Prostate gland (tissue), 2 donors: ENCODE measurements at regions not wholly inside any gene's neighbourhood (a gene's known extent, or its start where the extent isn't known, plus 50 kb on each side); places are given as distances from the start of the nearest gene placed in this dataset.

Experiments
- DNase-seq: peaks from one replicate; pipeline ENCODE4 v3.0.0-alpha.2; 2019; ENCODE audit warnings: low spot score
- H3K27ac ChIP-seq, 2 donors: fragments of 200-600 bp; sonication (generic); 2 replicates each; pipeline ENCODE4 v1.5.1; 2017 to 2019
- H3K27me3 ChIP-seq: fragments of 200-600 bp; sonication (generic); replicated peaks from 2 replicates; pipeline ENCODE4 v1.5.1; 2019; ENCODE audit not compliant: insufficient read depth
- H3K36me3 ChIP-seq, 2 donors: fragments of 200-600 bp; sonication (generic); 1 replicate in 1 of 2; 2 replicates in 1 of 2; pipeline versions ENCODE4 v1.5.1 to v1.8.1; 2017 to 2019
- H3K4me1 ChIP-seq: fragments of 200-600 bp; sonication (generic); replicated peaks from 2 replicates; pipeline ENCODE4 v1.5.1; 2019
- H3K4me3 ChIP-seq, 2 donors: fragments of 200-600 bp; sonication (generic); 2 replicates each; pipeline ENCODE4 v1.5.1; 2017 to 2019
- H3K9me3 ChIP-seq: fragments of 200-600 bp; sonication (generic); 2 replicates; pipeline ENCODE4 v1.5.1; 2017
- CTCF ChIP-seq, 4 experiments: fragments of 200-600 bp in 2 of 4; fragments of 450-650 bp in 2 of 4; sonication (generic) in 2 of 4; IDR thresholded peaks; 1 replicate in 3 of 4; 2 replicates in 1 of 4; pipeline ENCODE4 v1.5.1; 2016 to 2019; ENCODE audit warnings: antibody characterized with exemption in 4 of 4, mild to moderate bottlenecking in 2 of 4, moderate library complexity in 2 of 4
- POLR2A ChIP-seq: fragments of 450-650 bp; IDR thresholded peaks from one replicate; pipeline ENCODE4 v1.6.1; 2016; ENCODE audit warnings: antibody characterized with exemption, mild to moderate bottlenecking
- POLR2AphosphoS5 ChIP-seq: sonication (generic); formaldehyde crosslinking; IDR thresholded peaks from one replicate; pipeline ENCODE4 v1.6.1; 2017; ENCODE audit warnings: antibody characterized with exemption
- whole genome bisulfite sequencing: methylation state at CpG from one replicate; pipeline ENCODE4 v1.1.5; 2018; 5-methylcytosine and 5-hydroxymethylcytosine counted together
- intact Hi-C: fragments of 100-400 bp; cut with DNase I; formaldehyde crosslinking; loops from one replicate; pipeline ENCODE4 v1.14.2; 2022

GRCh38 chr6:92848459-92848858, 570.9 kb downstream of the EPHA7 start:
- intact Hi-C loops: no loop called here
- Histone ChIP-seq H3K27me3 (no peaks in the 10 kb centered on the region), H3K36me3 (no peaks in the 10 kb centered on the region), H3K9me3 (no peaks in the 10 kb centered on the region), H3K4me1 (no peaks in the 10 kb centered on the region), H3K27ac (no peak overlapping the region), H3K4me3 (no peak overlapping the region)
- TF ChIP-seq POLR2A: no peak
- TF ChIP-seq CTCF (IDR thresholded peaks at IDR 0.05): no peak
- TF ChIP-seq POLR2AphosphoS5: no peak
- no peak for DNase-seq
- 94% methylated on average over 4 of the region's 4 CpGs for WGBS

- DNase-seq: no peak
- TF ChIP-seq POLR2AphosphoS5: no peak
- TF ChIP-seq CTCF (IDR thresholded peaks at IDR 0.05): no peak
- no peak for TF ChIP-seq POLR2A
- H3K27ac ChIP-seq: no peak overlapping the region
- intact Hi-C loops: no loop called here
- no peaks in the 10 kb centered on the region for H3K4me1 ChIP-seq
- H3K9me3 ChIP-seq: no peaks in the 10 kb centered on the region
- no peak overlapping the region for H3K4me3 ChIP-seq
- H3K36me3 ChIP-seq: no peaks in the 10 kb centered on the region
- H3K27me3 ChIP-seq: no peaks in the 10 kb centered on the region
Observed at GRCh38 chr6:92847988-92848387, 571.4 kb downstream of the EPHA7 start.

- H3K9me3 ChIP-seq: no peaks in the 10 kb centered on the region
- H3K4me3 ChIP-seq: no peak overlapping the region
- WGBS: 80% methylated on average over 4 of the region's 4 CpGs
- no peaks in the 10 kb centered on the region for H3K36me3 ChIP-seq
- no peak for TF ChIP-seq POLR2AphosphoS5
- TF ChIP-seq POLR2A: no peak
- no peak for TF ChIP-seq CTCF (IDR thresholded peaks at IDR 0.05)
- DNase-seq: no peak
- H3K27ac ChIP-seq: no peak overlapping the region
- intact Hi-C loops: no loop called here
- H3K27me3 ChIP-seq: no peaks in the 10 kb centered on the region
- no peaks in the 10 kb centered on the region for H3K4me1 ChIP-seq
Observed at GRCh38 chr6:92840246-92840930, 579.0 kb downstream of the EPHA7 start.

- no peaks in the 10 kb centered on the region for H3K36me3 ChIP-seq
- TF ChIP-seq CTCF (IDR thresholded peaks at IDR 0.05): no peak
- no peak for TF ChIP-seq POLR2A
- no peak for TF ChIP-seq POLR2AphosphoS5
- intact Hi-C loops: no loop called here
- WGBS: 96% methylated on average over 1 of the region's 1 CpG
- H3K9me3 ChIP-seq: no peaks in the 10 kb centered on the region
- no peak overlapping the region for H3K27ac ChIP-seq
- no peak overlapping the region for H3K4me3 ChIP-seq
- H3K4me1 ChIP-seq: no peaks in the 10 kb centered on the region
- H3K27me3 ChIP-seq: no peaks in the 10 kb centered on the region
- no peak for DNase-seq
Observed at GRCh38 chr6:92828788-92829187, 590.6 kb downstream of the EPHA7 start.

GRCh38 chr6:92827104-92827503, 592.3 kb downstream of the EPHA7 start:
- TF ChIP-seq CTCF (IDR thresholded peaks at IDR 0.05) (no peak), POLR2A (no peak), POLR2AphosphoS5 (no peak)
- no peak for DNase-seq
- intact Hi-C loops: no loop called here
- H3K27ac ChIP-seq: no peak overlapping the region
- no peaks in the 10 kb centered on the region for H3K36me3 ChIP-seq
- H3K4me1 ChIP-seq: no peaks in the 10 kb centered on the region
- no peaks in the 10 kb centered on the region for H3K27me3 ChIP-seq
- no peak overlapping the region for H3K4me3 ChIP-seq
- WGBS: 79% methylated on average over 2 of the region's 2 CpGs
- no peaks in the 10 kb centered on the region for H3K9me3 ChIP-seq
